RPMI8226 (cell line): ENCODE measurements at regions not wholly inside any gene's neighbourhood (a gene's known extent, or its start where the extent isn't known, plus 50 kb on each side); places are given as distances from the start of the nearest gene placed in this dataset.
"Not testable (repeated sequence)": the region's sequence is repeated elsewhere in the genome, so short reads cannot be mapped to it uniquely, and the experiment has no call there.

Experiments used
- DNase-seq: peaks from one replicate; pipeline ENCODE4 v3.0.0-alpha.2; 2015

DNA sequence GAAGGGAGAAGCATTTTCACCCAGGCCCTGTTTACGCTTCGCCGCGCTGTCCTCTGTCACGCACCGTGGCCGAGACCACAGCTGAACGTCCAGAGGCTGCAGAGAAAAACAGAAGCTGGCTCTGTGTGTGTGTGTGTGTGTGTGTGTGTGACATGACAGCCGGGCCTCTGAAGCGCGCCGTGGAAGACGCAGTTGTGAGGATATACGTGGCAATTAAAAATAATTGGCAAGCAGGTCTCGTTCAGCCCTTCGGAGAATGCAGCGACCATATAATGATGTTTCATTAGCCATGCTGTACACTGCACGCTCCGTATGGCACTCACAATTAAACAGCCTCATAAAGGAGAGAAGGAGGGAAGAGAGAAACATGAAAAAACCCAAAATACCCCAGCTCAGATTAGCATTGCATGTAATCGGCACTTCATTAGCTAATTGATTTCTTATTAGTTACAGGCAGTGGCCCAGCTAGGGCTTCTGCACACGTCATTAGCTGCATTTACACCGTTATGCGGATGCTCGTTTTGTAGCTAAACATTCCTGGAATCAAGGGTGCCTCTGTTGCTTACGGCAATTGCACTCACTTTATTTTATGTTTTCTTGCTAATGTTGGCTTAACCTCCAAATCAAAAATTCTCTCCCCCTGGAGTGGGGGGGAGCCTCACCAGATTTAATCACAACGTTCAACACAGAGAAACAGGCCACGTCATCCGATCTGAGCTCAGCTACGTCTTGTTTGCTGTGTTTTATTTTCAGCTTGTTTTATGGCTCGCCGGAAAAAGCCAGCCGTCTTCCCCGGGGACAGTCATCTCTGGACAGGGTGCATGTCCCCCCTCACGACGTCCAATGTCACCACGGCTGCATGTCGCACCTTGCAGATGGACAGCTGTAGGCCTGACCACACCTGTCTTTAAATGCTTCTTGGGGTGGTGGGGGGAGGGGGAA is 74.6 kb upstream of the SHOX start:
- DNase-seq, result no peak

DNA sequence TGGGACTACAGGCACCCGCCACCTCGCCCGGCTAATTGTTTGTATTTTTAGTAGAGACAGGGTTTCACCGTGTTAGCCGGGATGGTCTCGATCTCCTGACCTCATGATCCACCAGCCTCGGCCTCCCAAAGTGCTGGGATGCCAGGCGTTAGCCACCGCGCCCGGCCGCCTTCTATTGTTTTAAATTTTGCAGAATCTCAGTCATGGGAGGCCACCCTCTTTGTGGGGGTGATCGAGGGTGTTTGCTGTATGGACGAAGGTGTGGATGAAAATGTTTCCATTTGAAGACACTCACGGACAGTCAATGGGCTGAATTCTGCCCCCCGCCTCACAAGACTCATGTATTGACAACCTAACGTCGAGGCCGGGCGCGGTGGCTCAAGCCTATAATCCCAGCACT is 73.0 kb upstream of the SHOX start:
- not testable (repeated sequence) for DNase-seq

DNA sequence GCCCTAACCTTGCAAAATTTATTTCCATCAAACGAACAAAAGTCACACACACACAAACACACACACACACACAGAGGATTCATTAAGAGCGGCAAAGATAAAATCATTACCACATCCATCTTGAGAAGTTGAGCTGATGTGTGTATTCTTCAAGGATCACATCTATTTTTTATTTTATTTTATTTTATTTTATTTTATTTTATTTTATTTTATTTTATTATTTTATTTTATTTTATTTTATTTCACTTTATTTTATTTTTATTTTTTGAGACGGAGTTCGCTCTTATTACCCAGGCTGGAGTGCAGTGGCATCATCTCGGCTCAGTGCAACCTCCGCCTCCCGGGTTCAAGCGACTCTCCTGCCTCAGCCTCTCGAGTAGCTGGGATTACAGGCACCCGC is 71.3 kb upstream of the SHOX start:
- DNase-seq, result not testable (repeated sequence)

- no peak for DNase-seq
Observed at GRCh38 chrX:567891-568290, 62.7 kb upstream of the SHOX start.

DNA sequence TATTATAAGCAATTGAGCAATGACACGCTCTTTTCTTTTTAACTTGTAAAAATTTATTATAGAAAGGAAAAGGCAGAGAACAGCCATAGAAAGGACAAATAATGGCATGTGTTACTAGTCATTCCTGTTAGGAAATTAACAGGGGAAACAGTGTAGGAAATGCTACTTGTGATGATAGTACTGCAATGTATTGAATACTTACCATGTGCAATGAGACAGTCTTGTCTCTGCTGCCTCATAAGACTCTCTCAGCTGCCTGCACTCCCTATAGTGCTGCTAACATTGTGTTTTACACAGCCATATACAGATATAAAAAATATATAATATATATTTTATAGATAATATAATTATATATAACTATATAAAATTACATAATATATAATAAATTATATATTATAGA is 62.3 kb upstream of the SHOX start:
- DNase-seq, result no peak

GRCh38 chrX:572538-573124 is 58.0 kb upstream of the SHOX start:
- DNase-seq, result no peak

GRCh38 chrX:574251-574650 is 56.3 kb upstream of the SHOX start:
- no peak for DNase-seq

DNA sequence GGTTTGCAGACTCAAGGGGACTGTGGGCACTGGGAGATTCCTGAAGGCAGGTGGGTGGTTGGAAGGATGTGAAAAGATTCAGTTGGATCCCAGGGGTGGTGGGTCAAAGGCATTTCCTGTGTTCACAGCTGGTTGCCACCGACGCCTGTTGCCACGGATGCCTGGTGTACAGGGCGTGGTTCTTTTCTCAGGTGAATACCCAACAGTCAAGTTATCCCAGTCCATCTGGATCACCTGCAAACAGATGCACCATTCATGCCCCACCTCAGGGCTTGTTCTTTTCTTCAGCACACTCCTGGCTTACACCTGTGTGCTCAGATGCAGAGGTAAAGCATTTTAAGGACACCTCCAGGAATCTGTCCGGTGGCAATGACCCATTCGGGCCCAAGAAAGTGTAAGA is 55.8 kb upstream of the SHOX start:
- no peak for DNase-seq

DNA sequence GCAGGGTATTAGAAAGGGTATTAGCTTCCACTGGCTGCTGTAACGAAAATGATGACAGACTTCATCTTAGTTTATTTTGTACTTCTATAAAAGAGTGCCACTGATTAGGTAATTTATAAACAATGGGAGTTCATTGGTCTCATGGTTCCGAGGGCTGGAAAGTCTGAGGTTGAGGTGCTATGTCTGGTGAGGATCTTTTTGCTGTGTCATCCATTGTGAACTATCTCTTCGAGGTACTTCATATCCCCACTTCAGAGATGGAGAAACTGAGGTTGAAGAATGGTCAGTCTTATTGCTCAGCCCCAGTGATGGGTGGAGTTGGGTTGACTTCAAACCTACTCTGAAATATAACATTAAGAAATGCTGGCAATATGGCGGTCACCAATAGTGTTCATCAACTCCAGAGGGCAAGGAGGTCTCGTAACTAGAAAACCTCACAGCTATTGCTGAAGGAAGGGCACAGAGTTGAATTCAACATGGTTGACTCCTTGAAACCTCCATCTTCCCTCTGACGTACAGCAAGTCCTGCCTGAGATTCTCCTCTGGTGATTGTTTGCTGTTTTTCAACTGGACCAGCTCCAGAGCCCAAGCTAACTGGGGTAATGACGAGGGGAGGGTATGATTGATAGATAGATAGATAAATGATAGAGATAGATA is 53.6 kb upstream of the SHOX start:
- DNase-seq, result no peak

DNA sequence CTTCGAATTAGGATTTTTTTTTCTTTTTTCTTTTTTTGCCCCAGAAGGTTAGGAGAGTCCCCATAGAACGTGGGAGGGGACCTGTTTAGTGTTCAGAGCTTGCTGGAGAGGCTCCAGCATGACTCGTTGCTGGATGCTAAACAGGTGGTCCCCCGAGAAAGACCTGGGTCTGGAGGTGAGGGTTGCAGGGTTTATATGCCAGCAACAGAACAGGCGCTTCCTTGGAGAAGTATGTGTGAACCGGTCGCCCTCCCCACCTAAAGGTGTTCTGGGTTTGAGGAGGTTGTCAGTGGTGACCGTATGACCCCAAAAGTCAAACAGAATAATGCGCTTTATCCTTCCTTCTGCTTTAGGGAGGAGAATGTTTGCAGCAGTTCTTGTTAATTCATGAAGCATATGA is 52.1 kb upstream of the SHOX start:
- DNase-seq, result no peak

DNA sequence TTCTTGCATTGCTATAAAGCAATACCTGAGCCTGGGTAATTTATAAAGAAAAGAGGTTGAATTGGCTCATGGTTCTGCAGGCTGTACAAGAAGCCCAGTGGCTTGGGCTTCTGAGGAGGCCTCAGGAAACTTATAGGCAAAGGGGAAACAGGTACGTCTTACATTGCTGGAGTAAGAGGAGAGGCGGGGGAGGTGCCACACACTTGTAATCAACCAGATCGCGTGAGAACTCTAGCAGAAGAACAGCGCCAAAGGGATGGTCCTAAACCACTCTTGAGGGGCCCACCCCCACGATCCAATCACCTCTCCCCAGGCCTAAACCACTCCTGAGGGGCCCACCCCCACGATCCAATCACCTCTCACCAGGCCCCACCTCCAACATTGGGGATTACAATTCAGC is 50.6 kb upstream of the SHOX start:
- DNase-seq, result no peak
